Naive thymus-derived CD8-positive, alpha-beta T cell (primary cell): ENCODE measurements at regions not wholly inside any gene's neighbourhood (a gene's known extent, or its start where the extent isn't known, plus 50 kb on each side); places are given as distances from the start of the nearest gene placed in this dataset.
"Not testable (repeated sequence)": the region's sequence is repeated elsewhere in the genome, so short reads cannot be mapped to it uniquely, and the experiment has no call there.

Source experiments
- ATAC-seq, 2 donors: fragments of 150-1000 bp; cut with Tn5 transposase in 1 of 2; sonication (Bioruptor Pico), chemical (Tn5 transposase) in 1 of 2; 1 replicate in 1 of 2; 2 replicates in 1 of 2; pipeline ENCODE4 v1.10.0; 2021; ENCODE audit warnings: mild to moderate bottlenecking in 2 of 2, moderate library complexity in 2 of 2
- POLR2A ChIA-PET: fragments of 350-600 bp; sonication (Branson Sonifier 250); formaldehyde crosslinking; loops from one replicate; lab custom pipeline; 2021; ENCODE audit warnings: antibody characterized with exemption; lab: Charles Lee
- DNase-seq, 10 donors: peaks; one replicate each; pipeline versions ENCODE4 v3.0.0 to v3.0.0-alpha.2; 2020 to 2022
- H3K27ac Mint-ChIP-seq, 10 donors: one replicate each; pipeline ENCODE4 v1.8.0; 2020 to 2022; ENCODE audit warnings: mild to moderate bottlenecking in 10 of 10, mixed read lengths in 10 of 10, moderate library complexity in 4 of 10, inconsistent platforms in 1 of 10
- H3K27me3 Mint-ChIP-seq, 5 donors: one replicate each; pipeline ENCODE4 v1.8.0; 2021 to 2022; ENCODE audit warnings: mixed read lengths in 5 of 5
- H3K36me3 Mint-ChIP-seq, 3 donors: one replicate each; pipeline ENCODE4 v1.8.0; 2020 to 2022; ENCODE audit warnings: mixed read lengths in 3 of 3, mild to moderate bottlenecking in 2 of 3, inconsistent platforms in 1 of 3
- H3K4me1 Mint-ChIP-seq, 4 donors: one replicate each; pipeline ENCODE4 v1.8.0; 2021 to 2022; ENCODE audit warnings: mixed read lengths in 4 of 4
- H3K4me3 Mint-ChIP-seq, 10 donors: one replicate each; pipeline ENCODE4 v1.8.0; 2020 to 2022; ENCODE audit warnings: mild to moderate bottlenecking in 10 of 10, mixed read lengths in 10 of 10, moderate library complexity in 6 of 10, inconsistent platforms in 1 of 10
- H3K9me3 Mint-ChIP-seq, 9 donors: one replicate each; pipeline ENCODE4 v1.8.0; 2020 to 2022; ENCODE audit warnings: mixed read lengths in 9 of 9, mild to moderate bottlenecking in 3 of 9, inconsistent platforms in 1 of 9, moderate library complexity in 1 of 9

- DNase-seq, H3K4me1 Mint-ChIP-seq, POLR2A ChIA-PET, H3K4me3 Mint-ChIP-seq, H3K27ac Mint-ChIP-seq, H3K36me3 Mint-ChIP-seq, ATAC-seq, H3K27me3 Mint-ChIP-seq, H3K9me3 Mint-ChIP-seq: not testable (repeated sequence)
Measured at GRCh38 chr9:67334727-67335572, 342.6 kb upstream of the SPATA31A3 start.

DNA sequence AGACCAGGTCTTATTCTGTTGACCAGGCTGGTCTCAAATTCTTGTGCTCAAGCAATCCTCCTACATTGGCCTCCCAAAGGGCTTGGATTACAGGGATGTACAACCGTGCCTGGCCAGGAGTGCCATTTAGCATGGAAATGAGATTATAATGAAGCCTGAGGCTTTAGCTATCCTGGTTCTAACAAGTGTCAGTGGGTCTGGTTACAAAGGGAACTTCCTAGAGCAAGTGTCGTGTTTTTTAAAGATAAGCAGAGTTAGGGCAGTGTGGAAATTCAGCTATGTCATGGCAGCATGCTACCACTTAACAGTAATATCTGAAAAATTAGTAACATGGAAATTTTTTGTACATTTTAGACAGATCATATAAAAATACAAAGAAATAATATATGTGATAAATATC lies 339.3 kb upstream of the SPATA31A3 start:
- H3K27ac Mint-ChIP-seq, H3K27me3 Mint-ChIP-seq, POLR2A ChIA-PET, DNase-seq, H3K4me1 Mint-ChIP-seq, H3K36me3 Mint-ChIP-seq, H3K9me3 Mint-ChIP-seq, H3K4me3 Mint-ChIP-seq, ATAC-seq: not testable (repeated sequence)

- H3K4me1 Mint-ChIP-seq, H3K4me3 Mint-ChIP-seq, DNase-seq, H3K27me3 Mint-ChIP-seq, H3K36me3 Mint-ChIP-seq, H3K27ac Mint-ChIP-seq, POLR2A ChIA-PET, ATAC-seq, H3K9me3 Mint-ChIP-seq: not testable (repeated sequence)
Measured at GRCh38 chr9:67313409-67313808, 321.1 kb upstream of the SPATA31A3 start.

- H3K4me1 Mint-ChIP-seq, POLR2A ChIA-PET, H3K27ac Mint-ChIP-seq, H3K9me3 Mint-ChIP-seq, ATAC-seq, H3K27me3 Mint-ChIP-seq, H3K4me3 Mint-ChIP-seq, DNase-seq, H3K36me3 Mint-ChIP-seq: not testable (repeated sequence)
Measured at GRCh38 chr9:67312504-67312903, 320.2 kb upstream of the SPATA31A3 start.

GRCh38 chr9:67307109-67307508 lies 314.8 kb upstream of the SPATA31A3 start:
- H3K27me3 Mint-ChIP-seq, H3K4me1 Mint-ChIP-seq, POLR2A ChIA-PET, DNase-seq, H3K9me3 Mint-ChIP-seq, H3K27ac Mint-ChIP-seq, H3K36me3 Mint-ChIP-seq, H3K4me3 Mint-ChIP-seq, ATAC-seq: not testable (repeated sequence)

- H3K27ac Mint-ChIP-seq, POLR2A ChIA-PET, ATAC-seq, DNase-seq, H3K27me3 Mint-ChIP-seq, H3K4me3 Mint-ChIP-seq, H3K36me3 Mint-ChIP-seq, H3K9me3 Mint-ChIP-seq, H3K4me1 Mint-ChIP-seq: not testable (repeated sequence)
Measured at GRCh38 chr9:67288797-67289196, 296.4 kb upstream of the SPATA31A3 start.

- POLR2A ChIA-PET, H3K27ac Mint-ChIP-seq, ATAC-seq, DNase-seq, H3K4me3 Mint-ChIP-seq, H3K4me1 Mint-ChIP-seq, H3K27me3 Mint-ChIP-seq, H3K9me3 Mint-ChIP-seq, H3K36me3 Mint-ChIP-seq: not testable (repeated sequence)
Measured at GRCh38 chr9:67288117-67288735, 295.9 kb upstream of the SPATA31A3 start.

DNA sequence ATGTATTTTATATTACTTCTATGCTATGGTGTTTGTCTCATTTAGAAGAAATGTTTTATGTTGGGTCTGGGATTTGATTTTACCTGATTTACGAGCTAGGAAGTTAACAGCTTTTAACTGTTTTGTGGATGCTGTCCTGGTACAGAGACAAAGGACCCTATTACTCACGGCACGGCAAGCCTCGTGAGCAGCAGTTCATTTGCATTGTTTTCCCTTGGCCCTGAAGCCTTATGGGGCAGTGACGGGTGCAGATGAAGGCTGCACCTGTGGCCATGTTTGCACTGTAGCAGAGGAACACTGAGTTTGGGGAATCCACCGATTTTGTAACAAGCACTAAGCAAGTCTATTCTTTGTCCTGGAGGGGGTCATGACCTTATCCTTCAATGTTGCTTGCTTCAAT lies 291.9 kb upstream of the SPATA31A3 start:
- H3K36me3 Mint-ChIP-seq, ATAC-seq, DNase-seq, H3K27ac Mint-ChIP-seq, H3K27me3 Mint-ChIP-seq, H3K4me1 Mint-ChIP-seq, H3K9me3 Mint-ChIP-seq, H3K4me3 Mint-ChIP-seq, POLR2A ChIA-PET: not testable (repeated sequence)

GRCh38 chr9:67281574-67281973 lies 289.2 kb upstream of the SPATA31A3 start:
- H3K27me3 Mint-ChIP-seq, H3K4me1 Mint-ChIP-seq, DNase-seq, H3K27ac Mint-ChIP-seq, ATAC-seq, H3K9me3 Mint-ChIP-seq, POLR2A ChIA-PET, H3K4me3 Mint-ChIP-seq, H3K36me3 Mint-ChIP-seq: not testable (repeated sequence)

DNA sequence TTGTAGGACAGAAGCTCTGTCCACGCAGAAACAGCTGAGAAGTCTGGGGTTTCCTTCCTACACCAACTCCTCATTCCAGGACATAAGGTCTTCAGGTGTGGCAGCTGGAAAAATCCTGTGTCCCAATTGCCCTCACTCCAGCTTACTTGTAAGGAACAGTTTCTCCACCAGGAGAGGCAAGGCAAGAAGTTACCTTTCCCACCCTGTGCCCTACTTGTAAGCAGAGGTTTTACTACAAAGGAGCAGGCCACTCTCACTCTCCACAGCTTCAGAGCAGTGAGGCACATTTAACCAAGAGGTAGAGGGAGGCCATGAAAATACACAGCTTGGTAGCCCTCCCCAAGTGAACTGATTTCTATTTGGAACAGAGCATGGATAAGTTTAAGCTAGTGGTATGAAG lies 277.3 kb upstream of the SPATA31A3 start:
- ATAC-seq, H3K27ac Mint-ChIP-seq, H3K36me3 Mint-ChIP-seq, POLR2A ChIA-PET, H3K4me3 Mint-ChIP-seq, DNase-seq, H3K9me3 Mint-ChIP-seq, H3K4me1 Mint-ChIP-seq, H3K27me3 Mint-ChIP-seq: not testable (repeated sequence)

- H3K27ac Mint-ChIP-seq, H3K27me3 Mint-ChIP-seq, POLR2A ChIA-PET, H3K4me3 Mint-ChIP-seq, H3K36me3 Mint-ChIP-seq, H3K9me3 Mint-ChIP-seq, H3K4me1 Mint-ChIP-seq, DNase-seq, ATAC-seq: not testable (repeated sequence)
Measured at GRCh38 chr9:67257894-67258293, 265.5 kb upstream of the SPATA31A3 start.

DNA sequence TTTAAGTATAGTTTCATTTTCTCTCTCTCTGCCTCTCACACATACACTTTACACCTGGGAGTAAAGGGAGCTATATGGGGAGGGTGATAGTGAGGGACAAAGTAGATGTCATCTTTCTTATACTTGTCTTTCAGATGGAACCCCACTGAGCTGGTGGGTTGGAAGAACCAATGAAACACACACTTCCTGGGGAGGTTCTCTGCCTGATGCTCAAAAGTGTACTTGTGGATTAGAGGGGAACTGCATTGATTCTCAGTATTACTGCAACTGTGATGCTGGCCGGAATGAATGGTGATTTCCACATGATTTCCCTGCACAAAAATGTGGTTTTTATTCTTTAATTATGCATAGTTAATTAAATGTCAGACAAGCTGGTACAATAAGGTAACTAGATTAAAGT lies 256.6 kb upstream of the SPATA31A3 start:
- H3K4me1 Mint-ChIP-seq, H3K36me3 Mint-ChIP-seq, H3K9me3 Mint-ChIP-seq, POLR2A ChIA-PET, H3K27me3 Mint-ChIP-seq, H3K27ac Mint-ChIP-seq, ATAC-seq, H3K4me3 Mint-ChIP-seq, DNase-seq: not testable (repeated sequence)

GRCh38 chr9:67212073-67212472 lies 219.7 kb upstream of the SPATA31A3 start:
- ATAC-seq, POLR2A ChIA-PET, DNase-seq, H3K36me3 Mint-ChIP-seq, H3K27me3 Mint-ChIP-seq, H3K4me3 Mint-ChIP-seq, H3K27ac Mint-ChIP-seq, H3K4me1 Mint-ChIP-seq, H3K9me3 Mint-ChIP-seq: not testable (repeated sequence)

- POLR2A ChIA-PET, ATAC-seq, H3K27ac Mint-ChIP-seq, H3K9me3 Mint-ChIP-seq, DNase-seq, H3K4me3 Mint-ChIP-seq, H3K4me1 Mint-ChIP-seq, H3K36me3 Mint-ChIP-seq, H3K27me3 Mint-ChIP-seq: not testable (repeated sequence)
Measured at GRCh38 chr9:67210842-67211241, 218.5 kb upstream of the SPATA31A3 start.
